Mesendoderm (in vitro differentiated cells): ENCODE measurements at regions not wholly inside any gene's neighbourhood (a gene's known extent, or its start where the extent isn't known, plus 50 kb on each side); places are given as distances from the start of the nearest gene placed in this dataset.

Experiments
- DNase-seq: peaks from one replicate; pipeline ENCODE4 v3.0.0; 2013
- H2AK5ac ChIP-seq: 2 replicates; pipeline ENCODE4 v1.6.1; 2013; ENCODE audit warnings: low read length, inconsistent platforms
- H2BK120ac ChIP-seq: 2 replicates; pipeline ENCODE4 v1.6.1; 2013; ENCODE audit warnings: low read depth, mild to moderate bottlenecking, low read length, moderate library complexity, mixed read lengths
- H2BK15ac ChIP-seq: replicated peaks from 2 replicates; pipeline ENCODE4 v1.6.1; 2013; ENCODE audit warnings: low read depth, mild to moderate bottlenecking, moderate library complexity
- H2BK5ac ChIP-seq: 2 replicates; pipeline ENCODE4 v1.6.1; 2013; ENCODE audit warnings: low read length, inconsistent platforms
- H3K18ac ChIP-seq: 2 replicates; pipeline ENCODE4 v1.6.1; 2013; ENCODE audit warnings: mild to moderate bottlenecking, low read length, mixed read lengths
- H3K23ac ChIP-seq: one replicate; pipeline ENCODE4 v1.6.1; 2013; ENCODE audit warnings: low read length
- H3K27ac ChIP-seq: 2 replicates; pipeline ENCODE4 v1.5.1; 2013; ENCODE audit warnings: low read depth, mild to moderate bottlenecking, inconsistent platforms, low read length, moderate library complexity
- H3K27me3 ChIP-seq: 2 replicates; pipeline ENCODE4 v1.6.1; 2013; ENCODE audit warnings: low read length, control low read depth, mild to moderate bottlenecking, inconsistent platforms; ENCODE audit not compliant: insufficient read depth, poor library complexity
- H3K36me3 ChIP-seq: 2 replicates; pipeline ENCODE4 v1.6.1; 2013; ENCODE audit warnings: low read length, inconsistent platforms; ENCODE audit not compliant: control insufficient read depth, insufficient read depth
- H3K4ac ChIP-seq: one replicate; pipeline ENCODE4 v1.6.1; 2013; ENCODE audit warnings: low read depth, mild to moderate bottlenecking, low read length, moderate library complexity
- H3K4me1 ChIP-seq: 2 replicates; pipeline ENCODE4 v1.6.1; 2013; ENCODE audit warnings: low read depth, low read length, inconsistent platforms; ENCODE audit not compliant: control insufficient read depth
- H3K4me2 ChIP-seq: 2 replicates; pipeline ENCODE4 v1.6.1; 2013; ENCODE audit warnings: low read length
- H3K4me3 ChIP-seq: 2 replicates; pipeline ENCODE4 v1.5.1; 2013; ENCODE audit warnings: mild to moderate bottlenecking, low read length
- H3K56ac ChIP-seq: one replicate; pipeline ENCODE4 v1.6.1; 2013; ENCODE audit warnings: low read length
- H3K79me1 ChIP-seq: 2 replicates; pipeline ENCODE4 v1.6.1; 2013; ENCODE audit warnings: low read length, inconsistent platforms
- H3K79me2 ChIP-seq: 2 replicates; pipeline ENCODE4 v1.6.1; 2013; ENCODE audit warnings: mild to moderate bottlenecking, low read length; ENCODE audit not compliant: control insufficient read depth, insufficient read depth
- H3K9ac ChIP-seq: 2 replicates; pipeline ENCODE4 v1.6.1; 2013; ENCODE audit warnings: low read length, inconsistent platforms
- H4K5ac ChIP-seq: one replicate; pipeline ENCODE4 v1.6.1; 2013; ENCODE audit warnings: low read length
- H4K8ac ChIP-seq: one replicate; pipeline ENCODE4 v1.6.1; 2013; ENCODE audit warnings: low read depth, mild to moderate bottlenecking, control low read depth, low read length, moderate library complexity
- WGBS: extraction: QIAGEN DNeasy Blood & Tissue Kit; methylation state at CpG from one replicate; pipeline ENCODE4 v1.1.7; 2013; ENCODE audit warnings: low lambda C conversion rate, missing lambda C conversion rate; ENCODE audit not compliant: insufficient coverage; ENCODE audit errors: extremely low coverage; 5-methylcytosine and 5-hydroxymethylcytosine counted together

DNA sequence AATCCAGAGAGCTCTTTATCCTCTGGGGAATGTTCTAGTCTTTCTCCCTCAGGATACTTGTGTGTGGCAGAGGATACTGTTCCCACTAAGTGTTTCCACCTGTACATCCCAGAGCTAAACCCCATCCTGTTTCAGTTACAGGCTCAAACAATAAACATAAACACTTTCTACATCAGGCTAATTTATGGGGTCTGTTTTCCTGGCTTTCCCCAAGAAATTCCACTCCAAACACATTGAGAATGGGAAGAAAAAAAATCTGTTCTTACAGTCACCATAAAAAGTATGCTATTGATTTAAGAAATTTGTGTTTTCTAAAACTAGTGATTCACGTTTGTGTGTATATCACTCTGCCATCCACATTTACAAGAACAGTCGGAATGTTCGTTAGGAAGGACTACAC lies 293.9 kb upstream of the FOXQ1 start:
- no peak overlapping the region for H4K8ac ChIP-seq
- no peak overlapping the region for H3K56ac ChIP-seq
- H3K4me2 ChIP-seq, result no peak overlapping the region
- no peak overlapping the region for H2BK5ac ChIP-seq
- no peak for DNase-seq
- no peak overlapping the region for H3K23ac ChIP-seq
- H3K4me3 ChIP-seq, result no peak overlapping the region
- no peak overlapping the region for H4K5ac ChIP-seq
- H3K36me3 ChIP-seq, result no peaks in the 10 kb centered on the region
- H2BK15ac ChIP-seq, result no peak overlapping the region
- H2AK5ac ChIP-seq, result no peak overlapping the region
- H3K4ac ChIP-seq, result no peak overlapping the region
- no peak overlapping the region for H3K27ac ChIP-seq
- no peak overlapping the region for H3K9ac ChIP-seq
- no peaks in the 10 kb centered on the region for H3K79me2 ChIP-seq
- WGBS, result no CpG with 5 or more reads among the region's 3 CpGs
- H3K79me1 ChIP-seq, result no peaks in the 10 kb centered on the region
- no peaks in the 10 kb centered on the region for H3K27me3 ChIP-seq
- no peak overlapping the region for H3K18ac ChIP-seq
- no peak overlapping the region for H2BK120ac ChIP-seq
- no peaks in the 10 kb centered on the region for H3K4me1 ChIP-seq

DNA sequence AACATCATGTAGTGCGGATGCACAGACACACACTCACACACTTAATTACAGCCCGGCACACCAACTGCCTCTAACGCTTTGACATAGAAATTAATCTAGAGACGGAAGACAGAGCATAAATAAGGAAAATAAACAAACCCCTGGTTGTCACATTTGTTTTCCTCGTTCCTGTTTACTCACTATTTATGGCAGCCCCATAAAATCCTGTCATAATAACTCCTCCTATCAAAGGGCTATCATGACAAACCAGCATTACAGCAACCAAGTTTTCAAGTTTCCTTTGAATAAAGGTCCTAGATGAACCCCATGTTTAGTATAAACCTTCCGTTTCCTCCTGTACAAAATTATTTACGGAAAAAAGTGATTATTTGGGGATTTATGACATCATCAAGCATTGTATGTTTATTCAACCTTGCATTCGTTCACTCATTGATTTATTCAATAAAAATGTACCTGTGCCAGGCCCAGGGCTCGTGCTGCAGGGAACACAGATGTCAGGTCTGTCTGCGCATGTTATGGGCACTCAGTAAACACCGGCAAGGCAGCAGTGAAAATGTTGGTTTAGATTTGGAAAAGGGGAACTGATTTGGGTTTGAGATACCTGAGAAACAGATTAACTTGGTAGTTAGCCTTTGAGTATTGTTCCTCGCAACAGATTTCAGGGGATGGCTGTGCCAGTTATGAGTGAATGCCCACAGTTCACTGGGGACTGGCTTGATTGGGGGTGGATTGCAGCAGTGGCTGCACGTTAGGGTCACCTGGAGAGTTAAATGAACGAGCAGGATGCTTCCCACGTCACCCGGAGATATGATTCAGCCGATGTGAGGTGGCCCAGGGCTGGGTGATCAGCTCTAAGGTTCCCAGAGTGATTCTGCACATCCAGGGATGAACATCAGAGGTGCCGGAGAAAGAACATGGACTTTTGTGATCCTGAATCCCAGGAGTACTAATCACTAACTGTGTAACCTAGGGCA lies 295.3 kb upstream of the FOXQ1 start:
- Histone ChIP-seq H3K18ac (no peak overlapping the region), H3K79me1 (no peaks in the 10 kb centered on the region), H3K79me2 (no peaks in the 10 kb centered on the region), H3K4me3 (no peak overlapping the region), H4K5ac (no peak overlapping the region), H3K4ac (no peak overlapping the region), H3K27ac (no peak overlapping the region), H3K9ac (no peak overlapping the region), H4K8ac (no peak overlapping the region), H3K56ac (no peak overlapping the region), H3K4me2 (no peak overlapping the region), H3K4me1 (no peaks in the 10 kb centered on the region), H3K27me3 (no peaks in the 10 kb centered on the region), H2BK120ac (no peak overlapping the region), H3K23ac (no peak overlapping the region), H2BK15ac (no peak overlapping the region), H2BK5ac (no peak overlapping the region), H3K36me3 (no peaks in the 10 kb centered on the region), H2AK5ac (no peak overlapping the region)
- DNase-seq, result no peak
- WGBS, result no CpG with 5 or more reads among the region's 18 CpGs

DNA sequence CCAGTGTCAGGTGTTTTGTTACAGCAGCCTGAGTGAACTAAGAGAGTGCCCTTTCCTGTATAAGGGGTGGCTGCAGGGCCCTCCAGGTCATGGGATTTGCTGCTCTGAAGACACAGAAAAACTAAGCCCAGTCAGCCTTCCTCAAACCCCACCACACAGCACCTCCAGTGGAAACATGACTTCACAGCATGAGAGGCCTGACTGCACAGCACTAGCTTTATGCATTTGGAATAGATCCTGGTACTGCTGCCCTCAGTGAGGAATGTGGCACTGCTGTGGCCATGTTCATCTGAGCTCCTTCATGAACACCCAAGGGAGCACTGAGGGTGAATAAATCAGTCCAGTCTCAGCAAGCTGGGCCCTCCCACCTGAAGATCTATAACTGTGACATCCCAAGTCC lies 296.1 kb upstream of the FOXQ1 start:
- Histone ChIP-seq H3K9ac (no peak overlapping the region), H3K23ac (no peak overlapping the region), H2BK120ac (no peak overlapping the region), H3K79me1 (no peaks in the 10 kb centered on the region), H2AK5ac (no peak overlapping the region), H3K79me2 (no peaks in the 10 kb centered on the region), H3K18ac (no peak overlapping the region), H4K5ac (no peak overlapping the region), H3K4ac (no peak overlapping the region), H4K8ac (no peak overlapping the region), H3K4me1 (no peaks in the 10 kb centered on the region), H3K56ac (no peak overlapping the region), H2BK15ac (no peak overlapping the region), H2BK5ac (no peak overlapping the region), H3K27ac (no peak overlapping the region), H3K4me3 (no peak overlapping the region), H3K27me3 (no peaks in the 10 kb centered on the region), H3K36me3 (no peaks in the 10 kb centered on the region), H3K4me2 (no peak overlapping the region)
- DNase-seq, result no peak

DNA sequence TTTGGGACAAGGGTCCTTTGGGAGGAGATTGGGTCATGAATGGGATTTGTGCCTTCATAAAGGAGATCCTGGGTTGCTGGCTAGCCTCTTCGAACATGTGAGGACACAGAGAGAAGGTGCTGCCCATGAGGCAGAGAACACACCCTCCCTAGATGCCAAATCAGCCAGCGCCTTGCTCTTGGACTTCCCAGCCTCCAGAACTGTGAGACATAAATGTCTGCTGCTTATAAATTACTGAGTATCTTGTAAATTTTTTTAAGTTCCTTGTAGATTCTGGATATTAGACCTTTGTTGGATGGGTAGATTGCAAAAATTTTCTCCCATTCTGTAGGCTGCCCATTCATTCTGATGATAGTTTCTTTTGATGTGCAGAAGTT lies 297.5 kb upstream of the FOXQ1 start:
- H3K23ac ChIP-seq, result no peak overlapping the region
- no peaks in the 10 kb centered on the region for H3K27me3 ChIP-seq
- H3K27ac ChIP-seq, result no peak overlapping the region
- WGBS, result no CpG with 5 or more reads among the region's 2 CpGs
- H4K5ac ChIP-seq, result no peak overlapping the region
- no peak overlapping the region for H2AK5ac ChIP-seq
- H3K9ac ChIP-seq, result no peak overlapping the region
- H3K36me3 ChIP-seq, result no peaks in the 10 kb centered on the region
- H2BK5ac ChIP-seq, result no peak overlapping the region
- no peaks in the 10 kb centered on the region for H3K79me1 ChIP-seq
- H3K79me2 ChIP-seq, result no peaks in the 10 kb centered on the region
- H3K18ac ChIP-seq, result no peak overlapping the region
- H2BK15ac ChIP-seq, result no peak overlapping the region
- no peak for DNase-seq
- no peak overlapping the region for H3K4me3 ChIP-seq
- H3K4me1 ChIP-seq, result no peaks in the 10 kb centered on the region
- no peak overlapping the region for H2BK120ac ChIP-seq
- H4K8ac ChIP-seq, result no peak overlapping the region
- no peak overlapping the region for H3K56ac ChIP-seq
- no peak overlapping the region for H3K4ac ChIP-seq
- H3K4me2 ChIP-seq, result no peak overlapping the region

DNA sequence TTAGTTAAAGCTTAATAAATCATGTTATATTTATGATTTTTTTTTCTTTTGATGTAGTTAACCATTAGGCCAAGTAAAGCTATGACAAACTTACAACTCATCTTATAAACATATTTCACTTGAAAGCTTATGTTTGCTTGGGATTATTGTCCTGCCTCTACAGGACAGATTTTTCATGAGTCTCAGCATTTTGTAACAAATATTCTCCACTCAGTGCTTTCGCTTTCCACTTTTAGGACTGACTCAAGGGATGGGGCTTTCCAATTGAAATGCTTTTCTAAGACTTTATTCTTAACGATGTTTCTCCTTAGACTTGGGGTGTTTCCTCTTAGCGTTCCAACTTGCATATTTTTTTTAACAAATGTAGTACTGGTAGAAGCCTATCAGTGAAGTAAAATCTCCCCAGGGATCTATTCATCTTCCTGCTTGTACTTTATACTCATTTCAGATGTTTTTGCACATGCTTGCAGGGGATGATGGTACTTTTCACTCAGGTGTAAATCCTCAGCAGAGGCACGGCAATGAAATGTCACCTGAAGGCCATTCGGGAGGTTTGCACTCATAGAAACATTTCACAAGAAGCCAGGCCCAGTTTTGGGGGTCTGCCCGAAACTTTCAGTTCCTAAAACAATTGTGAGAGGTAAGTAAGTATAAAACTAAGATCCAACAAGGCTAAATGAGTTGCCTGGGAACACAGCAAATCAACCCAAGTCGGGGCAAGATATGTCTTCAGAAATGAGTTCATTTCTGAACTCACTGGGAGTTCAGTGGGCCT lies 298.1 kb upstream of the FOXQ1 start:
- Histone ChIP-seq H3K36me3 (no peaks in the 10 kb centered on the region), H2BK120ac (no peak overlapping the region), H3K79me1 (no peaks in the 10 kb centered on the region), H2BK5ac (no peak overlapping the region), H3K23ac (no peak overlapping the region), H3K4me2 (no peak overlapping the region), H3K27me3 (no peaks in the 10 kb centered on the region), H3K18ac (no peak overlapping the region), H4K8ac (no peak overlapping the region), H3K4ac (no peak overlapping the region), H3K9ac (no peak overlapping the region), H2BK15ac (no peak overlapping the region), H2AK5ac (no peak overlapping the region), H3K56ac (no peak overlapping the region), H3K4me3 (no peak overlapping the region), H3K79me2 (no peaks in the 10 kb centered on the region), H3K27ac (no peak overlapping the region), H4K5ac (no peak overlapping the region), H3K4me1 (no peaks in the 10 kb centered on the region)
- DNase-seq, result no peak
- no CpG with 5 or more reads among the region's 7 CpGs for WGBS
